NT2/D1 (cell line): ENCODE measurements at regions not wholly inside any gene's neighbourhood (a gene's known extent, or its start where the extent isn't known, plus 50 kb on each side); places are given as distances from the start of the nearest gene placed in this dataset.

Experiments used
- YY1 ChIP-seq: IDR thresholded peaks from 2 replicates; pipeline ENCODE4 v1.6.1; 2011; ENCODE audit not compliant: insufficient read length, insufficient read depth
- ZNF274 ChIP-seq: IDR thresholded peaks from 2 replicates; pipeline ENCODE4 v1.6.1; 2011; ENCODE audit warnings: mild to moderate bottlenecking, low read depth, low read length

- no peak for TF ChIP-seq YY1
- TF ChIP-seq ZNF274, result no peak
Observed at GRCh38 chr2:107412981-107413380, 413.7 kb upstream of the RGPD4 start.
